GM12878 (cell line): ENCODE measurements at regions not wholly inside any gene's neighbourhood (a gene's known extent, or its start where the extent isn't known, plus 50 kb on each side); places are given as distances from the start of the nearest gene placed in this dataset.

Experiments used
- ASH2L ChIP-seq: fragments of 300-600, 200-600 bp; sonication (generic); IDR thresholded peaks from 2 replicates; pipeline ENCODE4 v1.6.1; 2017; ENCODE audit warnings: low read depth, mild to moderate bottlenecking, borderline replicate concordance
- CTCF ChIP-seq, 3 experiments: IDR thresholded peaks in 2 of 3; conservative IDR thresholded peaks in 1 of 3; 2 replicates each; pipeline ENCODE4 v1.5.1; 2011; ENCODE audit warnings: low read depth in 3 of 3, low read length in 3 of 3, mild to moderate bottlenecking in 3 of 3, control low read depth in 2 of 3, moderate library complexity in 2 of 3, inconsistent platforms in 1 of 3, mixed read lengths in 1 of 3; ENCODE audit not compliant: control insufficient read depth in 2 of 3, insufficient read depth in 1 of 3; ENCODE audit errors: extremely low read depth in 1 of 3
- CUX1 ChIP-seq: IDR thresholded peaks from 2 replicates; pipeline ENCODE4 v1.6.1; 2012; ENCODE audit warnings: improper control_type of control experiment, low read depth, low read length; ENCODE audit not compliant: insufficient replicate concordance
- EZH2 ChIP-seq: IDR thresholded peaks from 2 replicates; pipeline ENCODE4 v1.6.1; 2012; ENCODE audit warnings: low read depth, mild to moderate bottlenecking, control low read depth, inconsistent platforms, low read length, borderline replicate concordance; ENCODE audit not compliant: control insufficient read depth
- FOXM1 ChIP-seq: IDR thresholded peaks from 2 replicates; pipeline ENCODE4 v1.6.1; 2012; ENCODE audit warnings: low read depth, mild to moderate bottlenecking, inconsistent platforms, low read length, moderate library complexity
- HCFC1 ChIP-seq: fragments of 150-350 bp; IDR thresholded peaks from 2 replicates; pipeline ENCODE4 v1.6.1; 2014; ENCODE audit warnings: low read length
- NRF1 ChIP-seq: conservative IDR thresholded peaks from 2 replicates; pipeline ENCODE4 v1.6.1; 2011; ENCODE audit warnings: mild to moderate bottlenecking, low read depth, low read length, improper control_type of control experiment
- POLR2A ChIP-seq: IDR thresholded peaks from 2 replicates; pipeline ENCODE4 v1.6.1; 2011; ENCODE audit warnings: low read depth, mild to moderate bottlenecking, low read length
- SIN3A ChIP-seq: IDR thresholded peaks from 2 replicates; pipeline ENCODE4 v1.6.1; 2012; ENCODE audit warnings: low read depth, low read length, improper control_type of control experiment
- SMAD1 ChIP-seq: fragments of 450-650 bp; IDR thresholded peaks from 2 replicates; pipeline ENCODE4 v1.6.1; 2018; ENCODE audit warnings: mild to moderate bottlenecking, low read depth; ENCODE audit not compliant: partially characterized antibody
- SMC3 ChIP-seq: IDR thresholded peaks from 2 replicates; pipeline ENCODE4 v1.6.1; 2011; ENCODE audit warnings: low read length, improper control_type of control experiment, borderline replicate concordance
- ZBTB4 ChIP-seq: fragments of 450-650 bp; formaldehyde crosslinking; IDR thresholded peaks from 2 replicates; pipeline ENCODE4 v1.4.0; 2022; ENCODE audit warnings: mild to moderate bottlenecking, moderate library complexity
- ZNF24 ChIP-seq: fragments of 450-650 bp; IDR thresholded peaks from 2 replicates; pipeline ENCODE4 v1.6.1; 2017; ENCODE audit warnings: antibody characterized with exemption, mild to moderate bottlenecking

GRCh38 chr16:5907544-5907943, 809.9 kb upstream of the EEF2KMT start:
- TF ChIP-seq SMAD1 (no peak), CUX1 (no peak), POLR2A (no peak), ZBTB4 (CRISPR knock-in tag) (no peak), SIN3A (no peak), CTCF (IDR thresholded peaks at IDR 0.05 in 2 of 3, conservative IDR thresholded peaks at IDR 0.05 in 1 of 3; ENCODE audit: control insufficient read depth in 2 of 3, extremely low read depth in 1 of 3, insufficient read depth in 1 of 3, low read depth in 3 of 3, low read length in 3 of 3) (no peak), ASH2L (no peak), NRF1 (no peak), SMC3 (no peak), EZH2 (no peak), HCFC1 (no peak), ZNF24 (no peak), FOXM1 (no peak)
